GM19035 (cell line): ENCODE measurements at regions not wholly inside any gene's neighbourhood (a gene's known extent, or its start where the extent isn't known, plus 50 kb on each side); places are given as distances from the start of the nearest gene placed in this dataset.

Experiments
- ATAC-seq: cut with Tn5 transposase; IDR thresholded peaks from one replicate; pipeline ENCODE4 v1.9.1; 2021; ENCODE audit not compliant: unreplicated experiment

DNA sequence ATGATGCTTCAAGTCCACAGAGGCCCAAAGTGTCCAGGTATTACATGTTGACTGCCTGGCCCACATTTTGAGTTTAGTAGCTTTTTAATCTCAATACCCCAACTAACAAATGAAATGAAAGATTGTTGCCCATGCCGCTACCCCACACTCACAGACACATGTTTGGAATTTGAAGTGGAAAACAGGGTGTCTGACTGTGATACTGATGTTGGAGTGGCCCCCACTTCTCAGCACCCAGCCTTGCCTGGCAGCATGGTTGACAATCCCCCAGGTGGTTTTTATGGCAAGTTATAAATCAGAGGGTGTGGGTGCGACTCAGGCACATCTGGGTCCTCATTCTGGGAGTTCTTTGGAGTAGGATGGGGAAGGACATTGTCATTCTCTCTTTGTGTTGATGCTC, 314.7 kb upstream of the ZNF32 start:
- no peak for ATAC-seq

DNA sequence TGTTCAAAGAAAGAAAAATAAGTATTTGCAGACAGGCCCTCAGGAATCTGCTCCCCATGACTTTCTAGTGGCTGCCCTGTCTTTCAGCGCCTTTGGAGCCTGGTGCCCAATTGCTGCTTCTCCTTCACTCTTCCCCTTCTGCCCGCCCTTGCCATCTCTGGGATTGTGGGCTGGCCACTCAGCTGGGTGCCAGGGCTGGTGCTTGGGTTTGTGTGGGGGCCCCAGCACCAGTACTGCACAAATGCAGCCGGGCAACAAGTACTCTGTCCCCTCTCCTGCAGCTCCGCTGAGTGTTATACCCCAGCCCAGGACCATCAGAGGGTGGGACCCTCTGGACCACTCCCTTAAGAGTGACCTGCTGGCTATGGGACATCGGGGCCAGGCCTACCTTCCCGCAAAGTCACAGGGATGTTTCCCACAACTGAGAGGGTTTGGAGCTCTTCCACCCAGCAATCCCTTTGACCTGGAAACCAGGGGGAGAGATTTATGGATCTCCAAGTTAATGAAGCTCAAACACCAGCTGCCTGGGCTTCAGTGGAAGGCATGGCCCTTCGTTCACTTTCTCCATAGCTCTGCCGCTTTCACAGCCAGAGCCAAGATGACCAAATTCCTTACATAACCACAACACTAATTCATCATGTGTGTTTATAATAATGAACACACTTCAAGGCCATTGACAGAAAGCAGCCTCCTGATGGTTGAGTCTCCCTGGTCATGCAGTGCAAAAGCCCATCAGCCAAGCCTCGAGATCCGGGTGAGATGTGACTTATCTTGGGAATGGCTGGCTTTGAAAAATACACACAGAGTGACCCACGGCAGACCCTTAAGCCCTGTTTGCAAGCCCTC, 313.9 kb upstream of the ZNF32 start:
- ATAC-seq = no peak

DNA sequence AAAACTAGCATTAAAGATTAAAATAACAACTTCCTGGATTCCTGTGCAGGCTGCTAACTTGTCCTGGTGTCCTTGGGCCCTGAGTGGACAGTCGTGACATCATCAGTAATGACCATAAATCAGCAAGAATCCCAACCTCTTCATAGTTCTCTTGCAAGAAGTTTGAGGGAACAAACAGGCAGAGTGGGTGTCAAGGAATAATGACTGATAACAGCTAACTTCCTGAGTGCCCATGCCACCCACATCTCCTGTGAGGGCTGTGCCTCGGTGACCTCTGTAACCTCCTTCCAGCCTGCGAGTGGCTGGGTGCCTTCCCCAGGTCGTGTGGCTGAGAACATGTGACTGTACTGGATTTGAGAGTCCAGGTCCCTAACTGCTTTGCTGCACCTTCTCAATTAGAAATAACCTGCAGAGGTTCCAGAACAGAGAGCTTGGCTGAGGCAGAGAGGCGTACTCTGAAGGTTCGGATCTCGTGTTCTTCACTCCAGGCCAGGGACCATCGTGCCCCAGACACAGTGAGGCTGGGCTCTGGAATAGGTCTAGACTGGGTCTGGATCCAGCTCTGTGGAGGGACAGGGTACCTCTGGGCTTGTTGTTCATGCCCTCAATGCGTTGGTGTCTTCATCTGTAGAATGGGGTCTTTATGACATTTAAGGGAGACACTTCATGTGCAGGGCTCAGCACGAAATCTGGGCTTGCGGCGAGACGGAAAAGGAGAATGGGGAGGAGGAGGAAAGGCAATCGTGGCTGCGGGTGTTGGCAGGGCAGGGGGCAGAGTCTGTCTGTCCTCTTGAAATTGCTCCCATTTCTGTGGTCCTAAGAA, 313.1 kb upstream of the ZNF32 start:
- no peak for ATAC-seq

DNA sequence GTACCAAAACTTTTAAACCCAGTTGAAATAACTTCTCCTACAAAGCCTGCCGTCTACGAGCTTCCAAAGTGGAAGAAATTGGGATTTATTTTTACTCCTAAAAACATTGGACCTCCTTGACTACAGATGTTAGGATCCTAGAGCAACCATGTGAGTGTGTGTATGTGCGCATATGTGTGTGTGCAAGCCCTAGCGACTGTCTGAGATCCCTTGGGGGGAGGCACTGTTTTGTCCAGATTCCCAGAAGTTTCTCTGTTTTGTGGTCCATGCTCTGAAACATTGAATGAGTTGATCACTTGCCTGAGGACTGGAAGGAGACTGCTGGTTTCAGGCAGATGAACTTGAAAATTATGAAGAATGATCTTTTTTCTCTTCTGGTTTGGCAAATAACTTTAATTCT, 312.3 kb upstream of the ZNF32 start:
- ATAC-seq = no peak

DNA sequence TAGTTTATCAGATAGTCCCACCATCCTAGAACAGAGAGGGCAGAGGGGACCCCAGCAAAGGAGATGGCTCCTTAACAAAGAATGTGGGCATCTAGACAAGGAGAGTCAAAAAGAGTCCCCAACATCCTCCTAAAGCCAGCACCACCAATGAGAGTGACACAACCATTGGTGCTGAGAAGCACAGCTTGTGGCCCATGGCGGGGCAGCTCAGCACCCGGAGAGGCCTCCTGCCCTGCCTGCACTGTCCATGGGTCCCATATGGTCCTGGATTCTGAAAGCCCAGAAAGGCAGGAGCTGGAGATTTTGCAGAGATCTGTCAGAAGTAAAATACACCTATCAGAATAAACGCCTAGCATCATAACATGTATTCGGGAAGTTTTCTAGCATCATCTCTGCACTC, 311.8 kb upstream of the ZNF32 start:
- no peak for ATAC-seq

DNA sequence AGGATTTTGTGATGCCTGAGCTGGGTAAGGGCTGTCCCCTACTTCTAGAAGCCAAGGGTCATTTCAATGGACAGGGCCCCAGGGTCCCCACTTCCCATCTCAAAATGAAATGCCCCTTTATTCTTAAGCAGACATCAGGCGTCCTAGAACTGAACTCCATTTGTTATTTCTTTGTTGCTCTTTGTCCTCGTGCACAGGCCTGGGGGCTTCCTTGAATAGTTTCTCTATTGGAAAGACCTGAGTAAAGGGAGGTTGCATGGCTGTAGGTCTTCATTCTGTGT, 311.4 kb upstream of the ZNF32 start:
- no peak for ATAC-seq

DNA sequence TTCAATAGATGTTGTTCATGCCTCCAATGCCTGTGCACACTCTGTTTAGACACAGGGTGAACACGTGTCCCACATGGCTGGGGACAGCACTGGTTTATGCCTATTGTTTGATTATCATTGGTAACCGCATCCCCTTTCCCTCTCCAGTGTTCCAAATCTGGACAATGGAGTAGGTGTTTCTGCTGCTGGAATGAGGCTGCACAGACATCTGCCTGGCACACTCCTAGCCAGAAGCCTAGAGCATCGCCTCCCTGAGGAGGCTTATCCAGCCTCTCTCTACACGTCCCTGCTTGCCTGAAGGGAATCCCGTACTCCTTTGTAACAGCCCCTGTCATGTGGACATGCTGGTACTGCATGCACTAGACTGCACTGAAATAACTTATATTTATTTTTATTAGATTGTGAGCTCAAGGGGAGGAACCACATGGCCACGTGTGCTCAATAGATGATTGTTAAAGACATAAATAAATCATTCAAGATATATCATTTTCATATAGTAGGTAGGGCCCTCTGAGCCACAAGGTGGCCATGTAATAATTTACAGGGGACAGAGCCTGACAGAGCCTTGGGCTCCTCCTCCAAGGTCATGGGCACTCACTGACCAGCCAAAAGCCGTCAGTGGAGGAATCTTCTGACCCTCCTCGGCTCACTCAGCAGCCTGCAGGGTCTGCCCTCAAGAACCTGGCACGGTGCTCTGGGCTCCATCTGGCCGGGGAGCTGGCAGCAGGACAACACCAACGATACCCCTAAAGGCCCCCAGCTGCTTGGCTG, 310.9 kb upstream of the ZNF32 start:
- ATAC-seq = no peak

DNA sequence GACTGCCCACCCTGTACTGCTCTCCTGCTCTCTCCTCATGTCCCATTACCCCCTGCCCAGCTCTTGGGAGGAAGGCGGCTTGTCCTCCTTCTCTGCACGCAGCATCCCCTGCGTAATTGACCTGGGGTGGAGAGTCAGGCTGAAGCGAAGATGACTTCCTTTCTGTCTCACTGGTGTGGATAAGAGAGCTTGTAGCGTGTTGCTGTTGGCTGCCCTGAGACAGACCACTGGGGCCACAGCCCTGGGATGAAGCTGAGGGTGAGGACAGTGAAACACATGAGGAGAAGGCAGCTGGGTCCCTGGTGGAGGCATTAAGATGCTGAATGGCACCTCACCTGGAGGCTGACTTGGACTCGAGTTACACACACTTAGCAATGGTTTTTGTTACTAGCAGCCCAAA, 310.3 kb upstream of the ZNF32 start:
- ATAC-seq = no peak

DNA sequence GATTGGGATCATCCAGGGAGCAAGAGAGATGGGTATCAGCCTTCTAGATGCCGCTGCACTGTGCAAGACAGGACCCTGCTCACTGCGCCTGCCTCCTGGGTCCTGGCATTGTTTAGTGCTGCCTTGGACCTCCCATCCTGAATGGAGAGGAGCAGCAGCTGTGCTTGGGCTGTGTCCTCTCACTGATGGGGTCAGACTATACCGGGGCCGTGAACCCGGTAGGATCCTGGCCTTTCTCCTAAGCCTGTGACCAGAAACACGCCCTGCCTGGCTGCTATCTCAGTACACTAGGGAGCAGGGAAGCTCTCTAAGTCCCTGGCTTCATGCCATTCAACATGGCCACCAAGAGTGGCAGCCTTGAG, 309.4 kb upstream of the ZNF32 start:
- no peak for ATAC-seq

DNA sequence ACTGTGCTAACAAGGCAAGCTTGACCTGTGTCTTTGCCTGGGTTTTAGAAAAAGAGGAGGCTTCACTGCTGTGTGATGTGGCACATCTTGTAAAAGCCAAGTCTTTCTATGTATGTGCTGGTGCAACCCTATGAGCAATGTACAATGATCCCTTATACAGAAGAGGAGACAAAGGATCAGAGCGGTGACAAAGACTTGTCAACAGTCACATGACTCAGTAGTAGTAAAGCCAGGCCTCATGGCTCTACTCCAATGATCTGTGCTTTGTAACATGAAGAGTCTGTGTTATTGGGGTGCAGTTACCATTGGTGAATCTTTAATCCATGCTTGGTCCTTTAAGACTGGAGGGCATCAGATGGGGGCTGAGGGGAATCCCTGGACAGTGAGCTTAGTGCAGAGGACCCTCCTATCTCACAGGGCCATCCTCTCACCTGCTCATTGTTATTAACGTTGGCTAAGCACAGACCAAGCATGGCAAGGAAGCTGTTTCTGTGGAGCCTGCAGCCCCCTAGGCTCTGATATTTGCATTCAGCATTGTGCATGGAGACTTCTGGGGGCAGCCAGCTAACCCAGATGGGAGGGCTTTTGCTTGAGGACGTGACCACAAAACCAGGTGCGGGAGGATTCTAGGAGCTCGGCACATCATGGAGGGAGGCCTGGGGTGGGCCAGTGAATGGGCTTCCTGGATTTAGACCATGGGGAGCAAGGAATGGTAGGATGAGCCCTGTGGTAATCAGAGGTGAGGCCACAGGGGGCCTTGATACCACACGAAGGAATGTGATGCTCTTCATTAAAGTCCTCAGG, 308.8 kb upstream of the ZNF32 start:
- no peak for ATAC-seq

DNA sequence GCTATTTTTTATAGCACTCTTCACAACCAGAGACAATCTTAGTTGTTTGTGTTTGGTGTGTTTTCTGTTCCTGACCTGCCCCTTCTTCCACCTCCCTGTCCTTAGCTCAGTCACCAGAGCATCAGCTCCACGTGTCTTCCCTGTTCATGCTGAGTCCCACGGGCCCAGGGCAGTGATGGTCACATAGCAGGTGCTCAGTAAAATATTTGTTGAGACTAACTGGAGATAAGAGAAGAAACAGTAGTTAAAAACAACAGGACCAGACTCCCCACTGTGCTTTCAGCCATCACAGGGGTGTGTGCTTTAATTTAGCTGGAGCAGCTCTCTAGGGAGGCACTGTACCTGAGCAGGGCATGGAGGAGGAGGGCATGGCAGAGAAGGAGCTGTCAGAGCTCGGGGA, 307.3 kb upstream of the ZNF32 start:
- no peak for ATAC-seq

DNA sequence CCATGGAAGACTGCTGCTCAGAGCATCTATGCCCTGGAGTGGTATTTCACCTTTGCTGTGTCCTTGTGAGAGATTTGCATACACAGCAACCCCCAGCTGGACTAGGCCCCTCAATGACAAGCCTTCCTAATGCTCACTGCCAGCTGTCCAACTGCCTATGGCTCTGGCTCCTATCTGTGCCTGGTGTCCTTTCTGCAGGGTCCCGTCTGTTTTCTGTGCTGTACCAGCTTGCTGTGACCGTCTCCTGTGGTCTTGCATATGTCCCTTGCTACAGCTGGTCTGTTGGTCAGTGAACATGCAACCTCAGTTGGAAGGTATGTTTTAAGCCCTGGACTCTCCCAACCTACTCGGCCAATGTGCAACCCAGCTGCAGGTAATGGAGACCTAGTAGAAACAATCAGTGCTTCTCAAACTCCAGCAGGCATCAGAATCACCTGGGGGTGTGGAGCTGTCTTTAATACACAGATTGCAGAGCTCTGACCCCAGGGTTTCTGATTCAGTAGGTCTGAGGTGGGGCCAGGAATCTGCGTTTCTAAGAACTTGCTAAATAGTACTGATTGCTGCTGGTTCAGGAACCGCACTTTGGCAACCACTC, 306.4 kb upstream of the ZNF32 start:
- ATAC-seq = no peak

DNA sequence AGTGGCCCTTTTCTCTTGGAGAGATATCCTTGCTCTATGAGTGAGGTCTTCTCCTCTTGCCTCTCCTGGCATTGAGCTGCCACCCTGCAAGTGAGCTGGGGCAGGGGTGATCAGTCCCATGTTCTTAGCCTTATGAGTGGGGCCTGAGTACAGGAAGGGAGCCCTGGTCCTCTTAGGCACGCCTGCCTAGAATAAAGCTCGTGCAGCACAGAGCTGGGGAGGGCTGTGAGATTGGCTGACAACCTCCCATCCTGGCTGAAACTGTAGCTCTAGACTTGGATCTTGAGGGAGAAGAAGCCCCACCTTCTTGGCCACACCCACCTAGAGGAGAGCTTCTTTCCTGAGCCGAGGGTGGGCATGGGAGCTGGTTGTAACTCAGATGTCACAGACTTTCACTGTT, 305.0 kb upstream of the ZNF32 start:
- no peak for ATAC-seq

DNA sequence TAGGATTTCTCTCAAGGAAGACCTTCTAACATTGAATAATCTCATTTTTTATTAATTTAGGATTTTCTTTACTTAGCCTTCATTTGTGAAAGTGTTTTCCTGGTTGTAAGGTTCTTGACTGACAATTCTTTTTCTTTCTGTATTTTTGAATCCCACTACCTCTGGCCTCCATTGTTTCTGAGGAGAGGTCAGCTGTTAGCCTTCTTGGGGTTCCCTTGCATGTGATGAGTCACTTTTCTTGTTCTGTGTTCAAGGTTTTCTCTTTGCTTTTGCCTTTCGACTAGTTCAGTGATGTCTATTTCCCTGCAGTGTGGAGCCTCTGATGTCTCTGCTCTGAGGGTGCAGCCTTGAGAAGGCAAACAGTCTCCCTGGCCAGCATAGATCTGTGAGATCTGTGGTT, 304.1 kb upstream of the ZNF32 start:
- no peak for ATAC-seq

DNA sequence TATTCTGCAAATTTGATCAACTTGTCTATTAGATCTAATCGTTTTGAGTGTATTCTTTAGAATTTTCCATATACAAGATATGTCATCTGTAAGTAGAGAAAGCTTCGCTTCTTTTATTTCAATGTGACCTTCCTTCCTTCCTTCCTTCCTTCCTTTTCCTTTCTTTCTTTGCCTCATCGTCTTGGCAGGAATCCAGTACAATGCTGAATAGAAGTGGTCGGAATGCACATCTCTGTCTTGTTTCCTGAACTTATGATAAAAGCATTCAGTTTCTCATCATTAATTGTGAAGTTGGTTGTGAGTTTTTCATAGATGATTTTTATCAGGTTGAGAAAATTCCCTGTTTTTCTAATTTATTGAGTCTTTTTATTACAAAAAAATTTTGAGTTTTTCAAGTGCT, 300.7 kb upstream of the ZNF32 start:
- no peak for ATAC-seq

DNA sequence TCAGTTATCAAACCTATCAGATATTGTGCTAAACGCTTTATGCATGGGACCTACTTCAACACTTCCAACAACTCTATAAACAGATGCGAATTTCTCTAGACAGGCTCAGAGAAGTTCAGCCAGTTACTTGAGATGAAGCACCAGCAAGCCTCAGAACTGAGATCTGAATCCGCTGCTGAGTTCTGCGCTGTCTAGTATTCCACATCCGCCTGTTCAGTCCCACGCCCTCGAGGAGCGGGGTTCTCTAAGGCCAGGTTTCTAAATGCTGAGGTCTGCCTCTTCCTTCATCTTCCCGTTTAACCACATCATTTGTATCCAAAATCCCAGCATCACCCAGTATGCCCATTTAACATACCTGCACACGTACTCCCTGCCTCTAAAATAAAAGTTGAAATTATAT, 297.8 kb upstream of the ZNF32 start:
- no peak for ATAC-seq

DNA sequence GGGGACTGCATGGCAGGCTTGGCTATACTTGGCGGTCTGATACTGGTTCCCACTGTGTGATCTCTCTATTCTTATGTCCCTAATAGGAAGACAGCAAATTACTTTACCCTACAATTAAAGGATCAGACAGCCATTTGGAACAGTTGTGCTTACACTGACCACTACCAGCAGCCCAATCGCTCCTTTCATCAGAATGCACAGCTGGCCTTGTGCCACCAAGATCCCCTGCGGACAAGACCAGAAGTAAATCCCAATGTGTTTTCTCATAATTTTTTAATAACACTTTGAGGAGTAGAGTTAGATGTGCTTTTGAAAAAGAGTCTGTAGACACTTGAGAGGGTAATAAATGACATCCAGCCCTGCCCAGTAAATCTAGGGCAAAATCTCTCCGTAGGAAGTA, 297.2 kb upstream of the ZNF32 start:
- ATAC-seq = no peak

DNA sequence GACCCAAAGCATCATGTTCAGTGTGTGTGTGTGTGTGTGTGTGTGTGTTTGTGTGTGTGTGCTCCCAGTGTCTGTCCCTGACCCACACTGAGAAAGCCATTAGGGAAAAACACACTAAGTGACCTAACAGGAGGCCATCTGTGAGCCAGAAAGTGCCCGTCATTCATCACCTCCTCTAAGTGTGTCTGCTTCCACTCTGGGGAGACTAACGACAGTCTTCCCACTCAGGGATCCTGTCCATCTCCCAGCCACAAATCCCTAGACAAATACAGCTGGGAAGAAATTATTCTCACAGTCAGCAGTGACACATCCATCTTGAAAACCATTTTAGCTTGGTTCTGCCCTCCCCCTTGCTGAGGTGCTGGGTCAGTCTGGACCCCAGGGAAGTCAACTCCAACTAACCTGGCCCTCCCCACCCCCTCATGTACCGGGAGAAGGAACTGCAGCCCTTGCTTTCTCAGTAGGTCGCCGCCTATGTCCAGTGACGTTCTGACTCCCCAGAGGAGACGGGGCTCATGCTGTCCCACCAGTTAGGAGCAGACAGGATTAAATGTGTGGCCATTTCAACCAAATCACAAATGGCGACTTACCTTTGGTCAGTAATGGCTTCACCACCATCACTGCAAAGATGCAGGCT, 296.5 kb upstream of the ZNF32 start:
- ATAC-seq = no peak

DNA sequence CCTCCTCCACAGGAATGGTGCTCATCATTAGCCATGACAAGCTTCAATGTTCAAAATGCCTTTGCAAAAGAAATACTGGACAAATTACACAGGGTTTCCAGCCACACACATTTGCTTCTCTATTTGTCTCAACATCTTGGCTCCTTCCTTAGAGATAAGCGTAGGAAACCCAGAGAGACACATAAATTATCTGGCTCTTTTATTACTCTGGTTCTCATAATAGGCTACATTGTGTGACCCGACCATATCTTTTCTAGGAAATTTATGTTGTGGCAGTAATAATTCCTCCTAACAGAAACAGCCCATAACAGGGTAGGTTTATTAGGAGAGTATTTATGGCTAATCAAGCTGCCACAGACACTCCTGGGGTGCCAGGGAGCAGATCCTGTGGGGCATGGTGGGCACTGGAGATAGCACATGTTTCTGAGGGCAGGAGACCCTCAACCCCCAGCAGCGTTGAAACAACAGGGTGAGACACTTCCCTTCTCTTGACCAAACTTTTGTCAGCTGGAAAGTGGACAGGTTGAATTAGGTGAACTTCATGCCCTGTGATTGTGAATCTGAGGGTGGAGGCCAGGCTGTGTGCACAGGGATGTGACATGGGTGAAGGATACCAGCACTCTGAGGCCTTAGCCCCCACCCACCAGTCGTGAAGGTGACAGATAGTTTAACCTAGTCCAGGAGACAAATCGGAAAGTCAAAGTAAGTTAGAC, 295.9 kb upstream of the ZNF32 start:
- no peak for ATAC-seq
